HG03039 (cell line): ENCODE measurements at regions not wholly inside any gene's neighbourhood (a gene's known extent, or its start where the extent isn't known, plus 50 kb on each side); places are given as distances from the start of the nearest gene placed in this dataset.
"Not testable (repeated sequence)": the region's sequence is repeated elsewhere in the genome, so short reads cannot be mapped to it uniquely, and the experiment has no call there.

Experiments
- ATAC-seq: cut with Tn5 transposase; IDR thresholded peaks from one replicate; pipeline ENCODE4 v1.9.1; 2021; ENCODE audit warnings: mild to moderate bottlenecking, moderate library complexity; ENCODE audit not compliant: unreplicated experiment

DNA sequence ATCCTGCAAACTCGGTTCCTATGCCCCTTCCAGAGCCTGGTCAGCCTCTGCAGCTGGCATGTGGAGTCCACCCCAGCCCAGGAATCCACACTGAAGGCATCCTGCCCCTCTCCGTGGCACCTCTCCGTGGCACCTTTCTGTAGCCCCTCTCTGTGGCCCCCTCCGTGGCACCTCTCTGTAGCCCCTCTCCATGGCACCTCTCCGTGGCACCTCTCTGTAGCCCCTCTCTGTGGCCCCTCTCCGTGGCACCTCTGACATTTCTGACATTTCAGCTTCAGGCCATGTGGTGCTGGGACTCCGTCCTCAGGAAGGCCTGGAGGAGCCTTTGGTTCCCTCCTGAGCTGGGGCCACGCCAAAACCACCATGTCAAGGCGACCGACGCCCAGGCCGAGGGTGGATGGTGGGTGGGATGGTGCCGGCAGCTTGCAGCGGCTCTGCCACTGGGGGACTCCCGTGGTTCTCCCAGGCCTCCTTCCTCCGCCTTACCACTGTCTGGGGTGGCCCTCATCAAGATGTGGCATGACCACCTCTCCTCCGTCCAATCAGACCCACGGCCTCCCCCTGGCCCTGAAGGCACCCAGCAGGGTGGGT lies 1518.5 kb downstream of the BRD1 start:
- no peak for ATAC-seq

DNA sequence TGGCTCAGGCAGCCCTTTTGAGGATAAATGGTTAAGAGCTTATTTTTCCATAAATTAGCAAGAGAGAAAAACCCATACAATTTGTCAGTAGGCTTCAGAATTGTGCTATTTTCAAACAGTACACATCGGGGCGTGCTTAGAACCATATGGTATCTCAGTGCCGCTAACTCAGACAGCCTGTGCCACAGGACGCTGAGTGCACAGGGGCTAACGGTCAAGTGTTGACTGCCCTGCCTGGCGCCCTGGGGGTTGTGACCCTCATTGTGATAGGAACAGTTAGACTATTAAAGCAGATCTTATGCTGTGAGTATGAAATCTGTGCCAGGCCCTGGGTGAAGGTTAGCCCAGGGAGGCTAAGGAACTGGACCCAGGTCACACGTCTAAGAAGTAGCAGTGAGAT lies 1519.7 kb downstream of the BRD1 start:
- no peak for ATAC-seq

DNA sequence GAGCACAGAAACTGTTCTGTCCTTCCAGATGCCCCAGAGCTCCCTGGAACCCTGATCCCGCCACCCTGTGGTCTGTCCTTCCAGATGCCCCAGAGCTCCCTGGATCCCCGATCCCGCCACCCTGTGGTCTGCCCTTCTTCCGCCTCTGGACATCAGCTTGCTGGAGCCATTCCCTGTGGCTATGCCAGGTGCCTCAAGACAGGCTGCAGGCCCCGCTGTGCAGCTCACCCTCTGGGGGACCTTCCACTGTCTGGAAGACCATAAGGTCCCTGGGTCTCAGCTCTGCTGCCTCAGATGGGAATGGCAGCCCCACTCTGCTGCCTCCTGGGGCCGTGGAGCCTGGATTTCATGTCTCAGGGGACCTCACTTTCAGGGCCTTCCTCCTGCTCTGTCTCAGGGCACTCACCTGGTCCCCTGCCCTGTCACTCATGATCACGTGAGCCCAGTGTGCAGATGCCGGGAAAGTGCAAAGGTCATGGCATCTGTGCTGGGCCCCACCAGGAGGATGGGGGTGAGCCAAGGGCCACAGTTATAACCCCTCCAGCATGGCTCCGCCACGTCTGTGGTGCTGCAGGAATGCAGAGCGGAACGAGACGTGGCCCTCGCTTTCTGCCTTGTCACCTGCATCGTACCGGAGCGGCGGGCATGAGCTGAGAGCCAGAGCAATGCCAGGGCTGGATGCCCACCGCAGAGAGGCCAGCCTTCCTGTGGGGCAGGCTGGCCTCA lies 1520.7 kb downstream of the BRD1 start:
- ATAC-seq: no peak

- ATAC-seq: no peak
Observed at GRCh38 chr22:48306284-48306683, 1521.4 kb downstream of the BRD1 start.

DNA sequence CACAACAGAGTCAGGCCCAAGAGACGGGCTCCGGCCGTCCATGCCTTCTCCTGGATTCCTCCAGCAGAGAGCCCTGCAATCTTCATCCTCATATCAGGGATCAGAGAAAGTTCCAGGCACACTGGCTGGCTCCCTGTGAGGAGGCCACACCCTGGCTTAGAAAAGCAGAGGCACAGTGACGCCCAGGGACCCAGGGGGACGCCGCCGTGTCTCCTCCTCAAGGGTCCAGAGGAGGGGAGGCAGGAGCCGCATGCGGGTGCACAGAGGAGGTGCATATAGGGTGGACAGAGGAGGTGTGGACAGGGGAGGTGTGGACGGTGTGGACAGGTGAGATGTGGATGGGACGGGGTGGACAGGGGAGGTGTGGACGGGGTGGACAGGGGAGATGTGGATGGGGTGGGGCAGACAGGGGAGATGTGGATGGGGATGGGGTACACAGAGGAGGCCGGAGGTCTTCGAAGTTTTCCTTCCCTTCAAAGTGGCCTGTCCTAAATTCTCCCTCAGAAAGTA lies 1521.9 kb downstream of the BRD1 start:
- no peak for ATAC-seq

GRCh38 chr22:48303369-48303725 lies 1524.3 kb downstream of the BRD1 start:
- ATAC-seq: no peak

DNA sequence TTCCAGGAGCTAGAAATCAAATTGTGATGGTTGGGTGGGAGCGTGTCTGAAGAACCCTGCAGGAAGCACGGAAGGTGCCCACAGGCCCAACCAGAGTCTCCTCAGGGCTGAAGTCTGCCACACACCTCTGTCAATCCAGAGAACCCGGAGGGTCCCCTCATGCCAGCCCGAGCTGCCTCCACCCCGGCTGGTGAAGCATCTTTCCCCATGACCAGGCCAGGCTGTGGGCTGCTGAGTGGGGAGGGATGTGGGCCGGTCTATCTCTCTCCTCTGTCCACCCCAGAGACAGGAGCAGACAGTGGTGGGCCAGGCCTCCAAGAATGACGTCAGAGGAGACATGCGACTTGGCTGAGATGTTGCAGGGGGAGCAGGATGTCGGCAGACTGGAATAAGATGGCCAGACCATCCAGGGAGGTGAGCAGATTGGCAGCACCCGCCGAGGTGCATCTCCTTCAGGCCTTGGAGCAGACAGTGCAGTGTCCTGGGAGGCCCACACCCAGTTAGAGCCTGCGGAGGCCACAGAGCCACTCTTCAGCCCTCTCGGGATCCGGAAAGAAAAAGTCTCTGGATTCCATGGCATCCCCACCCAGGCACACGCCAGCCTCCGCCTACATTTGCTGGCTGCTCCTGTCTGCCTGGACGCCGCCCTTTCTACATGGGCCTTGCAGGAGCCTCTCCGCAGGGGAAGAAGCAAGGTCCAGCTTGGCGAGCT lies 1524.9 kb downstream of the BRD1 start:
- ATAC-seq: no peak

- ATAC-seq: no peak
Observed at GRCh38 chr22:48301908-48302307, 1525.8 kb downstream of the BRD1 start.

DNA sequence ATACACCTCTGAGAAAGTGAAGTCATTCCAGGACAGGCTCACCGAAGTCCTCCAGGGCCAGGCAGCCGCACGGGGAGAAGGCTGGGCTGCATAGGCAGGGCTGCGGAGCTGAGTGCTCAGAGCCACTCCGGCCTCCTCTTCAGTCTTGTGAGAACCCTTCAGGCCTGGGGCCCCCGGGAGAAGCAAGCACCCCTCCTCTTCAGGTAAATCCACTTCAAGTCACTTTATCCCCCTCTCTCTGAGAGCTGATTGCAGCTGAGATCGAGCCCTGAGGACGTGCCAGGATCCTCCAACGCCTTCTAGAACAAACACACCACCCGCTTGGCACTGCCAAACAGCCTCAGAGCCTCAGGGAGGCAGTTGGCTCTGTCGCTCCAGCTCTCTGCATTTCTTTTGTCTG lies 1526.3 kb downstream of the BRD1 start:
- ATAC-seq: no peak

DNA sequence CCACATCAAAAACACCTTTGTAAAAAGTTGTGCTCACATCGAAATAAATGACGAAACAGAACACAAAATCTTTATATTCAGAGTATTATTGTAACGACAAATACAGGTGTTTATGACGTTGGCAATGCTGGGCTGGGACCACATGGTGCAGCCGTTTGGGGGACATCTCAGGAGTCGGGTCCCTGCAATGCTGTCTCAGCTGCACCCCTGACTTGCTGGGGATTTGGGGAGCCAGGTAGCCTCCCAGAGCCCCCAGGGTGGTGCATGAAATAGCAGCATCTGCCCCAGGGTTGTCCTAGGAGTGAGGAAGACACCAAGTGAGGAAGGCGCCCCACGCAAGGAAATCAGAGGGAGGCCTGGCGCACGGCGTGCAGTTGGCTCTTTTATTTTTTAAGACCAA lies 1526.8 kb downstream of the BRD1 start:
- no peak for ATAC-seq

DNA sequence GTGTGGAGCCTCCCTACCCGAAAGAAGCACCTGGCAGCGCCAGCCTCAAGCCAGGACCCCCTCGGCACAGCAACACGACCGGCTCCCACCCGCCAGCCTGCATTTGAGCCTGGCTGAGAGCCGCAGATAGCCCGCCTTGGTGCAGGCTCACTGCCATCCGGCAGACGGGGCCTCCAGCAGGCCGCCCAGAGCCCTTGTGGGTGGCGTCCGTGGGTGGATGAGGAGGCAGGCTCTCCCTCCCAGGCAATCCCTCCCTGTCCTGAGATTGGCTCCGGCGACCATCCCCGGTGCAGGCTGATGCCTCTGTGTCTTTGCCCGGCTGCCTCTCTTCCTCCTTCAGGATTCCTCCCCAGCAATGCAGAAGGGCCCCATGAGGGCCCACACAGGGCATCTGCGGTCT lies 1527.9 kb downstream of the BRD1 start:
- no peak for ATAC-seq

DNA sequence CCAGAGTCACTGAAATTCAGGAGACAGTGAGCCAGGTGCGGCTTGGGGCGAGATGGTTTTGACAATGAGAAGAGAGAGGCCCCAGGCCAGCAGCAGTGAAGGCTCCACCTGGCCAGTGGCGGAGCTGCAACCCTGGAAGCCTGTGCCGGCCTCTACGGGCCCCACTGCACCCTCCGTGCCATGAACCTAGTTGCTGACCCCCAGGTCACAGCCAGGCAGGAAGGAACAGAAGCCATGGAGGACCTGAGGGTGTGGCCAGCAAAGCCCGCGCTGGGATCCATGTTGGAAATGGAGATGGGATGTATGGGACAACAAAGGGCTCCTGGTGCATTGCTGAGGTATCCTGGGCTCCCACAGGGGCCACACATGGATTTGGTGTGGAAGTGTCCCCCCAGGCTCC lies 1528.5 kb downstream of the BRD1 start:
- ATAC-seq: no peak

DNA sequence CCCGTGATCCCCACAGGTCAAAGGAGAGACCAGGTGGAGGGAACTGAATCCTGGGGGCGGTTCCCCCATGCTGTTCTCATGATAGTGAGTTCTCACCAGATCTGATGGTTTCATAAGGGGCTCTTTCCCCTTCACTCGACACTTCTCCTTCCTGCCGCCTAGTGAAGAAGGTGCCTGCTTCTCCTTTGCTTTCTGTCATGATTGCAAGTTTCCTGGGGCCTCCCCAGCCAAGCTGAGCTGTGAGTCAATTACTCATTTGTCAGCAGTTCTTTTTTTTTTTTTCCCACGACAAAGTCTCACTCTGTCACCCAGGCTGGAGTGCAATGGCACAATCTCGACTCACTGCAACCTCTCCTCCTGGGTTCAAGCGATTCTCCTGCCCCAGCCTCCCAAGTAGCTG lies 1530.4 kb downstream of the BRD1 start:
- no peak for ATAC-seq

GRCh38 chr22:48289954-48290353 lies 1527.5 kb downstream of the TBC1D22A start:
- ATAC-seq: not testable (repeated sequence)

DNA sequence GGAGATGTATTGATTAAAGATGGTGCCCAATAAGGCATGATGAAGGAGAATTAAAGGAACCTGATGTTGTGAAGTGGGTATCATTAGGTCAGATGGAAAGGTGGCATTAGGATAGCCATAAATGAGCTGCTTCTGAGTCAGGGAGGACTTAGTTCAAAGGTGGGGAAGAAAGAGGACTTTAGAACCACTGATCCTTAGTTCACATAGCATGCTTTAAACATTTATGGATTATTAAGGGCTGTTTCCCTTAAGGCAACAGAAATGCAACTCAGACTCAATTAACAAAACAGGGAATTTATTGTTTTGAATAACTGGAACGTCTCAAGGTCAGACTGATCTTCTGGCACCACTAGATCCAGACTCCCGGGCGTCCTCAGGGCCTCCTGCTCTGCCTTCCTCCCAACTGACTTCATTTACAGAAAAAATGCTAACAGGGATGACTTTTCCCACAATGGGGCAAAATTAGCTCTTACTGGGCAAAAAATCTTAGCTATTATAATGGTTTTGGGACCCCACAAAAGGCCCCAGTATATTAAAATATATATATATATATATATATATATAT lies 1526.0 kb downstream of the TBC1D22A start:
- no peak for ATAC-seq

GRCh38 chr22:48287031-48287430 lies 1524.6 kb downstream of the TBC1D22A start:
- no peak for ATAC-seq

- ATAC-seq: no peak
Observed at GRCh38 chr22:48284671-48285070, 1522.2 kb downstream of the TBC1D22A start.

GRCh38 chr22:48282804-48283203 lies 1520.4 kb downstream of the TBC1D22A start:
- ATAC-seq: no peak

- ATAC-seq: no peak
Observed at GRCh38 chr22:48279461-48279756, 1517.0 kb downstream of the TBC1D22A start.

- no peak for ATAC-seq
Observed at GRCh38 chr22:48278620-48279460, 1516.4 kb downstream of the TBC1D22A start.
